Endothelial cell (in vitro differentiated cells): ENCODE measurements at regions not wholly inside any gene's neighbourhood (a gene's known extent, or its start where the extent isn't known, plus 50 kb on each side); places are given as distances from the start of the nearest gene placed in this dataset.
A peak's percentile ranks its signal among the peaks of the same experiment; 100 is the strongest.

ENCODE experiments used
- DNase-seq: peaks from one replicate; pipeline ENCODE4 v3.0.0; 2021; ENCODE audit warnings: low spot score
- H3K27ac Mint-ChIP-seq: one replicate; pipeline ENCODE4 v1.8.0; 2021; ENCODE audit warnings: mixed read lengths, inconsistent platforms; ENCODE audit not compliant: unreplicated experiment
- H3K27me3 Mint-ChIP-seq: one replicate; pipeline ENCODE4 v1.8.0; 2021; ENCODE audit warnings: mild to moderate bottlenecking, moderate library complexity, mixed read lengths, inconsistent platforms; ENCODE audit not compliant: unreplicated experiment
- H3K36me3 Mint-ChIP-seq: one replicate; pipeline ENCODE4 v1.8.0; 2021; ENCODE audit warnings: mild to moderate bottlenecking, low read depth, mixed read lengths, inconsistent platforms; ENCODE audit not compliant: unreplicated experiment
- H3K4me1 Mint-ChIP-seq: one replicate; pipeline ENCODE4 v1.8.0; 2021; ENCODE audit warnings: mild to moderate bottlenecking, mixed read lengths, inconsistent platforms; ENCODE audit not compliant: unreplicated experiment
- H3K4me3 Mint-ChIP-seq: one replicate; pipeline ENCODE4 v1.8.0; 2021; ENCODE audit warnings: mild to moderate bottlenecking, mixed read lengths, inconsistent platforms; ENCODE audit not compliant: unreplicated experiment
- H3K9me3 Mint-ChIP-seq: one replicate; pipeline ENCODE4 v1.8.0; 2021; ENCODE audit warnings: mixed read lengths, inconsistent platforms; ENCODE audit not compliant: unreplicated experiment
- TF ChIP-seq, protein P1 (sequence below): fragments of 200-600 bp; sonication (generic); IDR thresholded peaks from one replicate; pipeline ENCODE4 v1.5.0; 2021; ENCODE audit warnings: antibody characterized with exemption; ENCODE audit not compliant: unreplicated experiment

DNA sequence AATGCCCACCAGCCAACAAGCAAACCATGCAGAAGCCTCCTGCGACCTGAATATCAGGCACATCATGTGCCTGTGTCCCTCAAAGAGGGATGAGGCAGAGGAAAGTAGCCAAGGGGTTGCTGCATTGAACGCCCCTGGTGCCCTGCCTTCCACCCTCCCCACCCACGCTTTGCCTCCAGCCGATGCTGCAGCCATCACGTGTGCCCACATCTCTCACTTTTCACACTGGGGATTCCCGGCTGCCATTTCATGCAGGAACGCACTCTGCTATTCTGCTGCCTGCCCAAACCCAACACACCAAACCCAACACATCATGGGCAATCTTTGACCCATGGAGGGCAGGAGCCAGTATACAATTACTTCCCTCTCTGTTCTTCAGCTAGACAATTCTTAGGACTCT is 462.2 kb upstream of the PROK2 start:
- Mint-ChIP-seq H3K36me3 (peaks cover 3% of the 10 kb centered on the region), H3K9me3 (no peaks in the 10 kb centered on the region), H3K27me3 (peaks cover 7% of the 10 kb centered on the region), H3K4me3 (no peak overlapping the region), H3K4me1 (peaks cover 17% of the 10 kb centered on the region), H3K27ac (no peak overlapping the region)
- no peak for DNase-seq
- TF ChIP-seq, protein P1, sequence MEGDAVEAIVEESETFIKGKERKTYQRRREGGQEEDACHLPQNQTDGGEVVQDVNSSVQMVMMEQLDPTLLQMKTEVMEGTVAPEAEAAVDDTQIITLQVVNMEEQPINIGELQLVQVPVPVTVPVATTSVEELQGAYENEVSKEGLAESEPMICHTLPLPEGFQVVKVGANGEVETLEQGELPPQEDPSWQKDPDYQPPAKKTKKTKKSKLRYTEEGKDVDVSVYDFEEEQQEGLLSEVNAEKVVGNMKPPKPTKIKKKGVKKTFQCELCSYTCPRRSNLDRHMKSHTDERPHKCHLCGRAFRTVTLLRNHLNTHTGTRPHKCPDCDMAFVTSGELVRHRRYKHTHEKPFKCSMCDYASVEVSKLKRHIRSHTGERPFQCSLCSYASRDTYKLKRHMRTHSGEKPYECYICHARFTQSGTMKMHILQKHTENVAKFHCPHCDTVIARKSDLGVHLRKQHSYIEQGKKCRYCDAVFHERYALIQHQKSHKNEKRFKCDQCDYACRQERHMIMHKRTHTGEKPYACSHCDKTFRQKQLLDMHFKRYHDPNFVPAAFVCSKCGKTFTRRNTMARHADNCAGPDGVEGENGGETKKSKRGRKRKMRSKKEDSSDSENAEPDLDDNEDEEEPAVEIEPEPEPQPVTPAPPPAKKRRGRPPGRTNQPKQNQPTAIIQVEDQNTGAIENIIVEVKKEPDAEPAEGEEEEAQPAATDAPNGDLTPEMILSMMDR = no peak

DNA sequence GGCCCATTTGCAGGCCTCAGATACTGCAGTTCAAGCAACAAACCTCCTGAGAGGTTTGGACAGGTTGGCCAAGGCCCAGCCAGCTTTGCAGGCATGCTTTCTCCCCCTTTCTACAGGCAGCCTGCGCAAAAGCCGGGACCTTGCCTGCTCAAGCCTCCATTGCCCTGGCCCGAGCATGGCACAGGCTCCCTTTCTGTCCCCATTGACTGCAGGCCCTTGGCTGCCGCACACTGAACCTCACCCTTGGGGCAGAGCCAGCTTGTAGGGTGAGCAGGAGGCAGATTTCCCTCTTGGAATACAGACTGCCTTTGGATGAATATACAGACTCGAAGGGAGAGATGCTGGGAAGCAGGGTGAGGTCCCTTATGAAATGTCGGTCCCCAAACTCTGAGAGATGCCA is 461.7 kb upstream of the PROK2 start:
- TF ChIP-seq, protein P1 = no peak
- Mint-ChIP-seq H3K27me3 (peaks cover 7% of the 10 kb centered on the region), H3K4me3 (no peak overlapping the region), H3K4me1 (peaks cover 17% of the 10 kb centered on the region), H3K27ac (no peak overlapping the region), H3K9me3 (no peaks in the 10 kb centered on the region), H3K36me3 (peaks cover 3% of the 10 kb centered on the region)
- DNase-seq = no peak

DNA sequence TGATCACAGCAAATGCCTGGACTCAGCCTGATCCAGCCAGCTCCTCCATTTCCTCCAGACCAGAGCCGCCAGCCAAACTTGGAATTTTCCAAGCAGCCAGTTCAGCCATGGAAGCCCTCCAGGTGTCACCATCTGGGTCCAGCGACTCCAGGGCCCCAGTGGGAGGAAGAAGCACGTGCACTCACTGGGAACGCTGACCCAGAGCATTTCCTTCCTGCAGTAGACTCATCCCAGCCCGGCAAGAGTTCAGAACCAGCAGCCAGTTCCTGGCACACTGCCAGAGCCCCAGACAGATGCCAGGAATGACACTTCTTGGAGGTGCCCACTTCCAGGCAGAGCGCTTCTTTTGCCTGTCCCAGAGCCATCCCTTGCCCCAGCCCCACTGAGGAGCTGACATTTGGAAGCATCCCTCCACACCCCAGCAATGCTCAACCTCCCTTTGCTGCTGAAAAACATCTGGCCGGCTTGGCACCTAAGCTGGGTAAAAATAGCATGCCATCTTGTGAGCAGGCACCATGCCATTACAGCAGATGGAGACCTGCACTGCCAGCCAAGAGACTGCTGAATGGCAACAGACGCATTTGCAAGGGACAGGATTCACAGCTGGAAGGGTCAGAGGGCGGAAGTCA is 460.3 kb upstream of the PROK2 start:
- no peaks in the 10 kb centered on the region for H3K9me3 Mint-ChIP-seq
- H3K4me1 Mint-ChIP-seq = peaks cover 18% of the 10 kb centered on the region
- peak; percentile 9 for DNase-seq
- peaks cover 7% of the 10 kb centered on the region for H3K27me3 Mint-ChIP-seq
- H3K36me3 Mint-ChIP-seq = peaks cover 3% of the 10 kb centered on the region
- TF ChIP-seq, protein P1 = no peak
- H3K27ac Mint-ChIP-seq = peak overlapping the region; percentile 26
- H3K4me3 Mint-ChIP-seq = no peak overlapping the region

DNA sequence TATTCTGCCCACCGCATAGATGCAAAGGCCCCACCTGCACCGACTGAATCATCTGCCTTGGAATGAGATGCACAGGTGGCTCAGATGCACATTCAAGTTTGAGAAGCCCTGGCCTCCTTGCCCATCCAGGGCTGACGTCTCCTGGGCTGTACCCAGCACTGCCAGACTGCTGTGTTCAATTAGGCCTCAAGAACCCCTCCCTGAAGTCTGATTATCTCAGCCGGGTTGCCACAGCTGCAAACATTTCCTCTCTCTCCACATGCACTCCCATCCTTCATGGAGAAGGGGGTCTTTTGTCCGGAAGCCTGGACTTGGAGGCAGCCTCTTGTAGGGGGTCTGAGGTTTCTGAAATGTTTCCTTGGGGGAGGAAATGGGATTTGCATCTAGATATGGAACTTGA is 459.4 kb upstream of the PROK2 start:
- Mint-ChIP-seq H3K4me3 (no peak overlapping the region), H3K27ac (peak overlapping the region; percentile 22), H3K36me3 (peaks cover 3% of the 10 kb centered on the region), H3K27me3 (peaks cover 7% of the 10 kb centered on the region), H3K4me1 (peaks cover 18% of the 10 kb centered on the region), H3K9me3 (no peaks in the 10 kb centered on the region)
- TF ChIP-seq, protein P1 = no peak
- DNase-seq = no peak

GRCh38 chr3:72242326-72242725 is 457.4 kb upstream of the PROK2 start:
- Mint-ChIP-seq H3K4me3 (no peak overlapping the region), H3K9me3 (no peaks in the 10 kb centered on the region), H3K4me1 (peaks cover 18% of the 10 kb centered on the region), H3K36me3 (peaks cover 3% of the 10 kb centered on the region), H3K27ac (no peak overlapping the region), H3K27me3 (peaks cover 4% of the 10 kb centered on the region)
- DNase-seq = no peak
- TF ChIP-seq, protein P1 = no peak
